ENCODE measurements at regions not wholly inside any gene's neighbourhood (a gene's known extent, or its start where the extent isn't known, plus 50 kb on each side); places are given as distances from the start of the nearest gene placed in this dataset.

- TF ChIP-seq YY1 (tag by site-specific recombination; IDR thresholded peaks at IDR 0.05) (no peak), CTCF (tag by site-specific recombination; IDR thresholded peaks at IDR 0.05) (no peak), ZNF433 (tag by site-specific recombination; IDR thresholded peaks at IDR 0.05; ENCODE audit: low read depth) (no peak), PBX3 (CRISPR knock-in tag; IDR thresholded peaks at IDR 0.05) (no peak), ZNF670 (tag by site-specific recombination; IDR thresholded peaks at IDR 0.05; ENCODE audit: low read depth) (no peak), SCRT1 (tag by site-specific recombination; IDR thresholded peaks at IDR 0.05; ENCODE audit: borderline replicate concordance) (no peak), ZNF530 (tag by site-specific recombination; IDR thresholded peaks at IDR 0.05; ENCODE audit: low read depth) (no peak), SETDB1 (IDR thresholded peaks at IDR 0.05; ENCODE audit: insufficient read length, low read length) (no peak), ZNF555 (tag by site-specific recombination; conservative IDR thresholded peaks at IDR 0.05) (no peak), PATZ1 (tag by site-specific recombination; IDR thresholded peaks at IDR 0.05) (no peak), REST (tag by site-specific recombination; IDR thresholded peaks at IDR 0.05) (no peak), ZNF701 (tag by site-specific recombination; IDR thresholded peaks at IDR 0.05) (no peak), ZNF707 (tag by site-specific recombination; IDR thresholded peaks at IDR 0.05) (no peak)
Observed at GRCh38 chr2:81901017-81901416, 1596.5 kb upstream of the LRRTM1 start.

All from HEK293 (cell line).